A673 (cell line): ENCODE measurements at regions not wholly inside any gene's neighbourhood (a gene's known extent, or its start where the extent isn't known, plus 50 kb on each side); places are given as distances from the start of the nearest gene placed in this dataset.
A peak's percentile ranks its signal among the peaks of the same experiment; 100 is the strongest.

Experiments
- BruUV-seq: library from RNA; stranded (reverse); fragments of 400-500 nt; replicated peaks from 2 replicates; lab custom pipeline; 2021; lab: Mats Ljungman, UMichigan
- CTCF ChIA-PET: fragments of 300-600 bp; sonication (Branson Sonifier 250); formaldehyde crosslinking; loops from one replicate; lab custom pipeline; 2022; ENCODE audit warnings: antibody characterized with exemption; lab: Charles Lee
- POLR2A ChIA-PET: fragments of 300-600 bp; sonication (Branson Sonifier 250); formaldehyde crosslinking; loops from one replicate; lab custom pipeline; 2022; ENCODE audit warnings: antibody characterized with exemption; ENCODE audit not compliant: low non-redundant PET; lab: Charles Lee
- DNase-seq: peaks from one replicate; pipeline ENCODE4 v3.0.0-alpha.2; 2015; ENCODE audit warnings: low spot score
- H3K27ac ChIP-seq: fragments of 200-600 bp; sonication (generic); 2 replicates; pipeline ENCODE4 v1.5.1; 2016; ENCODE audit warnings: mixed run types, low read depth, mild to moderate bottlenecking, mixed read lengths, antibody characterized with exemption, low read length; ENCODE audit not compliant: poor library complexity, severe bottlenecking
- H3K27me3 ChIP-seq: fragments of 200-600 bp; sonication (generic); replicated peaks from 2 replicates; pipeline ENCODE4 v1.6.1; 2017; ENCODE audit warnings: mixed run types, low read depth, mild to moderate bottlenecking, mixed read lengths, antibody characterized with exemption, low read length; ENCODE audit not compliant: insufficient read depth, poor library complexity
- H3K36me3 ChIP-seq: fragments of 200-600 bp; sonication (generic); 2 replicates; pipeline ENCODE4 v1.6.1; 2016; ENCODE audit warnings: mixed run types, mild to moderate bottlenecking, mixed read lengths, antibody characterized with exemption, low read length; ENCODE audit not compliant: insufficient read depth, poor library complexity, severe bottlenecking
- H3K4me1 ChIP-seq: fragments of 200-600 bp; sonication (generic); 2 replicates; pipeline ENCODE4 v1.6.1; 2017; ENCODE audit warnings: mixed run types, mild to moderate bottlenecking, mixed read lengths, antibody characterized with exemption, low read length; ENCODE audit not compliant: insufficient read depth, poor library complexity, severe bottlenecking
- H3K4me3 ChIP-seq: fragments of 200-600 bp; sonication (generic); 2 replicates; pipeline ENCODE4 v1.5.1; 2016; ENCODE audit warnings: low read depth, mixed run types, mild to moderate bottlenecking, mixed read lengths, low read length; ENCODE audit not compliant: poor library complexity, severe bottlenecking
- H3K9me3 ChIP-seq: fragments of 200-600 bp; sonication (generic); 2 replicates; pipeline ENCODE4 v1.6.1; 2016; ENCODE audit warnings: mixed run types, low read depth, mild to moderate bottlenecking, mixed read lengths, antibody characterized with exemption, low read length; ENCODE audit not compliant: poor library complexity, severe bottlenecking
- EZH2 ChIP-seq: fragments of 200-600 bp; sonication (generic); IDR thresholded peaks from 2 replicates; pipeline ENCODE4 v1.6.1; 2017; ENCODE audit warnings: borderline replicate concordance, low read depth, mild to moderate bottlenecking, mixed read lengths, antibody characterized with exemption, low read length; ENCODE audit not compliant: poor library complexity, severe bottlenecking
- intact Hi-C: fragments of 100-400 bp; cut with micrococcal nuclease; formaldehyde crosslinking; loops from one replicate; pipeline ENCODE4 v1.10.0; 2022; ENCODE audit not compliant: unreplicated experiment
- TF ChIP-seq, protein P1 (sequence below): fragments of 300-800, 200-600 bp; sonication (generic); conservative IDR thresholded peaks from 2 replicates; pipeline ENCODE4 v1.5.1; 2017; ENCODE audit warnings: low read depth, mild to moderate bottlenecking, antibody characterized with exemption, low read length, moderate library complexity, mixed read lengths

DNA sequence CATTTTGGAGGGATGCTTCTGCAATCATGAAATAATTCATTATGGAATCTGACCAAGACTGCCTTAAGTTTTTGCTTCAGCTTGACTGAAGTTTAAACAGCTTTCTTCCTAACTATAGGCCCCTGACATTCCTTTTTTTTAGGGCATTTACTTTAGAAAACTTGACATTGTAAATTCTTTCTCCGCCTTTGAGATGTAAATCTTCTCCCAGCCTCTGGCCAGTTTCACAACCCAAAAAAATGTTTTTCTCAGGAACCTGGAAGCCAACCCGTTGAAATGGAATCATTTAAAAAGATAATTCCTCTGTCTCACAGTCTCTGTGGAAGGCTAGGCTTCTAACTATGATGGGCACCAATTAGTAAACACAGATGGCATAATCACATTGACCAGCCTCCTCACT is 710.4 kb upstream of the PABPC4L start:
- Histone ChIP-seq H3K4me1 (no peaks in the 10 kb centered on the region), H3K4me3 (no peak overlapping the region), H3K27ac (no peak overlapping the region), H3K27me3 (no peaks in the 10 kb centered on the region), H3K9me3 (no peaks in the 10 kb centered on the region), H3K36me3 (no peaks in the 10 kb centered on the region)
- TF ChIP-seq, protein P1, sequence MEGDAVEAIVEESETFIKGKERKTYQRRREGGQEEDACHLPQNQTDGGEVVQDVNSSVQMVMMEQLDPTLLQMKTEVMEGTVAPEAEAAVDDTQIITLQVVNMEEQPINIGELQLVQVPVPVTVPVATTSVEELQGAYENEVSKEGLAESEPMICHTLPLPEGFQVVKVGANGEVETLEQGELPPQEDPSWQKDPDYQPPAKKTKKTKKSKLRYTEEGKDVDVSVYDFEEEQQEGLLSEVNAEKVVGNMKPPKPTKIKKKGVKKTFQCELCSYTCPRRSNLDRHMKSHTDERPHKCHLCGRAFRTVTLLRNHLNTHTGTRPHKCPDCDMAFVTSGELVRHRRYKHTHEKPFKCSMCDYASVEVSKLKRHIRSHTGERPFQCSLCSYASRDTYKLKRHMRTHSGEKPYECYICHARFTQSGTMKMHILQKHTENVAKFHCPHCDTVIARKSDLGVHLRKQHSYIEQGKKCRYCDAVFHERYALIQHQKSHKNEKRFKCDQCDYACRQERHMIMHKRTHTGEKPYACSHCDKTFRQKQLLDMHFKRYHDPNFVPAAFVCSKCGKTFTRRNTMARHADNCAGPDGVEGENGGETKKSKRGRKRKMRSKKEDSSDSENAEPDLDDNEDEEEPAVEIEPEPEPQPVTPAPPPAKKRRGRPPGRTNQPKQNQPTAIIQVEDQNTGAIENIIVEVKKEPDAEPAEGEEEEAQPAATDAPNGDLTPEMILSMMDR, result no peak
- TF ChIP-seq EZH2, result no peak
- ChIA-PET POLR2A (no interaction called here), CTCF (no interaction called here)
- BruUV-seq, result no TSS peak
- DNase-seq, result no peak
- intact Hi-C loops, result no loop called here

DNA sequence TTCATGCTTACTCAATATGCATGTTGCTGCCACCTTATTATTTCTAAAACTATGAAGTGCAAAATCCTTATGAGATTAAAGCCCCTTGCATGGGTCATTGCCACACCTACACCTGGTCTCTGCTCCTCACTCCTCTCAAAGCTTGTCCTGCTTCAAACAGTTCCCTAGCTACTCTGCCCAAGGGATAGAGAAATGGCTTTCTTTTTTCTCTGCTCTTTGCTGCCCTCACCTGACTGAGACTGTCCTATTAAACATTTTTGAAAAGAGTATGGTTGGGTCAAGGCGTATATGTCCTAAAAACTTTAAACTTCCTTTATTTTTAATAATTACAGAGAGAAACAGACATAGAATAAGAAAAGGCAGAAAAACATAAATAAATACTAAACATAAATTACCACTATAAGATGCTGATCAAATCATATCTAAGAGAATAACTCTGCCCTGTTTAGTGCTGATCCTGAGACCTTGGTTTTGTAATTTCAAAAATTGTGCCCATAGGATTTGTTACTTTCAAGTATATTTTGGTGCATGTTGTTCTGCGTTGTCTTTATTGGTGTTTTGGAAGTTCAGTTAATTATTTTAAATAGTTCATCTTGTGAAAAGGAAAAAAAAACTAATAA is 704.9 kb upstream of the PABPC4L start:
- ChIA-PET POLR2A (no interaction called here), CTCF (interaction anchor here (0.7 to 1.4 kb wide), 2 partner anchors 27 to 1760 kb away, joined by 3 read pairs; no protein-coding TSS in a partner anchor)
- H3K27me3 ChIP-seq, result no peaks in the 10 kb centered on the region
- no peaks in the 10 kb centered on the region for H3K4me1 ChIP-seq
- H3K27ac ChIP-seq, result no peak overlapping the region
- no peak overlapping the region for H3K4me3 ChIP-seq
- TF ChIP-seq, protein P1, result peak; percentile 60
- no peak for TF ChIP-seq EZH2
- no peaks in the 10 kb centered on the region for H3K36me3 ChIP-seq
- BruUV-seq, result no TSS peak
- intact Hi-C loops, result loop anchor here (10.0 kb wide), 1 partner anchor 1958 kb away; no protein-coding TSS in a partner anchor
- DNase-seq, result peak; percentile 18
- H3K9me3 ChIP-seq, result no peaks in the 10 kb centered on the region

DNA sequence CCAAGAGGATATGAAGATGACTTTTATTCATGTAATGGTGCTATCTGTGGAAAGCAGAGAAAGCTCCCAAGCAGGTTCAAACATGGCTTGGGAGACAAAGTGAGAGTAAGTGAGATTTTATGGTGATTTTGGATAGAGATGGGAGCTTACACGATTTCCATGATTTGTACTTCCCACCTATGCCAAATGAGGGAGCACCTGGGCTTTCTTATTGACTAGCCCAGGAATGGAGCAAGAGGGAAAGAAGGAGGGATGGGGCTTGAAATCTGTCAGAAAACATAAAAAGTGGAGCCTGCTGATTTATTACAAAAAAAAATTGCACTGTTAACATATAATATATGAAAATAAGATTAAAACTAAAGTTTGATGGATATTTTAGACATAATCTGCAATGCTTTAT is 703.5 kb upstream of the PABPC4L start:
- Histone ChIP-seq H3K27ac (no peak overlapping the region), H3K9me3 (no peaks in the 10 kb centered on the region), H3K4me3 (no peak overlapping the region), H3K4me1 (no peaks in the 10 kb centered on the region), H3K27me3 (no peaks in the 10 kb centered on the region), H3K36me3 (no peaks in the 10 kb centered on the region)
- ChIA-PET POLR2A (no interaction called here), CTCF (no interaction called here)
- BruUV-seq, result no TSS peak
- TF ChIP-seq, protein P1, result no peak
- no peak for TF ChIP-seq EZH2
- DNase-seq, result no peak
- intact Hi-C loops, result loop anchor here (2.0 to 10.0 kb wide), 2 partner anchors 434 to 1960 kb away; no protein-coding TSS in a partner anchor
